NT2/D1 (cell line): ENCODE measurements at regions not wholly inside any gene's neighbourhood (a gene's known extent, or its start where the extent isn't known, plus 50 kb on each side); places are given as distances from the start of the nearest gene placed in this dataset.

ENCODE experiments used
- DNase-seq: peaks from one replicate; pipeline ENCODE4 v3.0.0-alpha.2; 2011; ENCODE audit warnings: low read depth, low spot score
- H3K27me3 ChIP-seq: 2 replicates; pipeline ENCODE4 v1.6.0; 2011; ENCODE audit warnings: mild to moderate bottlenecking; ENCODE audit not compliant: insufficient read length, insufficient read depth
- H3K36me3 ChIP-seq: 2 replicates; pipeline ENCODE4 v1.6.1; 2011; ENCODE audit warnings: mild to moderate bottlenecking, low read length, mixed read lengths; ENCODE audit not compliant: insufficient read depth, insufficient read length
- H3K4me1 ChIP-seq: 2 replicates; pipeline ENCODE4 v1.5.1; 2011; ENCODE audit not compliant: insufficient read depth, insufficient read length
- H3K4me3 ChIP-seq: 2 replicates; pipeline ENCODE4 v1.5.1; 2011; ENCODE audit warnings: low read depth; ENCODE audit not compliant: insufficient read length
- H3K9ac ChIP-seq: 2 replicates; pipeline ENCODE4 v1.6.0; 2011; ENCODE audit warnings: low read depth; ENCODE audit not compliant: insufficient read length
- H3K9me3 ChIP-seq: 2 replicates; pipeline ENCODE4 v1.5.1; 2011; ENCODE audit warnings: mild to moderate bottlenecking, low read length; ENCODE audit not compliant: insufficient read depth
- SUZ12 ChIP-seq: IDR thresholded peaks from 2 replicates; pipeline ENCODE4 v1.6.1; 2011; ENCODE audit not compliant: insufficient read length, insufficient read depth; ENCODE audit errors: extremely low read depth
- YY1 ChIP-seq: IDR thresholded peaks from 2 replicates; pipeline ENCODE4 v1.6.1; 2011; ENCODE audit not compliant: insufficient read length, insufficient read depth
- ZNF274 ChIP-seq: IDR thresholded peaks from 2 replicates; pipeline ENCODE4 v1.6.1; 2011; ENCODE audit warnings: mild to moderate bottlenecking, low read depth, low read length

GRCh38 chr16:64308721-64309120 lies 813.1 kb downstream of the CDH11 start:
- Histone ChIP-seq H3K27me3 (no peaks in the 10 kb centered on the region), H3K4me1 (no peaks in the 10 kb centered on the region), H3K9ac (no peak overlapping the region), H3K36me3 (no peaks in the 10 kb centered on the region), H3K4me3 (no peak overlapping the region), H3K9me3 (no peaks in the 10 kb centered on the region)
- no peak for DNase-seq
- TF ChIP-seq SUZ12: no peak

GRCh38 chr16:64307431-64307830 lies 814.4 kb downstream of the CDH11 start:
- no peaks in the 10 kb centered on the region for H3K27me3 ChIP-seq
- no peak overlapping the region for H3K9ac ChIP-seq
- no peaks in the 10 kb centered on the region for H3K9me3 ChIP-seq
- TF ChIP-seq SUZ12: no peak
- no peak for TF ChIP-seq ZNF274
- TF ChIP-seq YY1: no peak
- no peaks in the 10 kb centered on the region for H3K4me1 ChIP-seq
- DNase-seq: no peak
- no peak overlapping the region for H3K4me3 ChIP-seq
- H3K36me3 ChIP-seq: no peaks in the 10 kb centered on the region

- Histone ChIP-seq H3K4me1 (no peaks in the 10 kb centered on the region), H3K9ac (no peak overlapping the region), H3K4me3 (no peak overlapping the region), H3K9me3 (no peaks in the 10 kb centered on the region), H3K36me3 (no peaks in the 10 kb centered on the region), H3K27me3 (no peaks in the 10 kb centered on the region)
- TF ChIP-seq SUZ12: no peak
- DNase-seq: no peak
Measured at GRCh38 chr16:64305663-64306062, 816.2 kb downstream of the CDH11 start.

- Histone ChIP-seq H3K9me3 (no peaks in the 10 kb centered on the region), H3K36me3 (no peaks in the 10 kb centered on the region), H3K9ac (no peak overlapping the region), H3K4me1 (no peaks in the 10 kb centered on the region), H3K4me3 (no peak overlapping the region), H3K27me3 (no peaks in the 10 kb centered on the region)
- no peak for DNase-seq
- TF ChIP-seq YY1 (no peak), SUZ12 (no peak), ZNF274 (no peak)
Measured at GRCh38 chr16:64304951-64305350, 816.9 kb downstream of the CDH11 start.

- no peaks in the 10 kb centered on the region for H3K9me3 ChIP-seq
- DNase-seq: no peak
- no peak overlapping the region for H3K4me3 ChIP-seq
- no peaks in the 10 kb centered on the region for H3K36me3 ChIP-seq
- no peaks in the 10 kb centered on the region for H3K27me3 ChIP-seq
- H3K4me1 ChIP-seq: no peaks in the 10 kb centered on the region
- no peak overlapping the region for H3K9ac ChIP-seq
- no peak for TF ChIP-seq YY1
- TF ChIP-seq SUZ12: no peak
- TF ChIP-seq ZNF274: no peak
Measured at GRCh38 chr16:64304396-64304795, 817.5 kb downstream of the CDH11 start.

GRCh38 chr16:64297863-64298600 lies 823.8 kb downstream of the CDH11 start:
- TF ChIP-seq YY1: no peak
- no peak for TF ChIP-seq SUZ12
- no peak for TF ChIP-seq ZNF274
- no peaks in the 10 kb centered on the region for H3K9me3 ChIP-seq
- H3K4me3 ChIP-seq: no peak overlapping the region
- H3K27me3 ChIP-seq: no peaks in the 10 kb centered on the region
- no peak overlapping the region for H3K9ac ChIP-seq
- no peaks in the 10 kb centered on the region for H3K36me3 ChIP-seq
- DNase-seq: no peak
- H3K4me1 ChIP-seq: no peaks in the 10 kb centered on the region

- TF ChIP-seq ZNF274: no peak
- DNase-seq: no peak
- Histone ChIP-seq H3K4me3 (no peak overlapping the region), H3K4me1 (no peaks in the 10 kb centered on the region), H3K9ac (no peak overlapping the region), H3K36me3 (no peaks in the 10 kb centered on the region), H3K9me3 (no peaks in the 10 kb centered on the region), H3K27me3 (no peaks in the 10 kb centered on the region)
Measured at GRCh38 chr16:64295466-64295865, 826.4 kb downstream of the CDH11 start.

GRCh38 chr16:64292953-64293352 lies 828.9 kb downstream of the CDH11 start:
- TF ChIP-seq ZNF274 (no peak), YY1 (no peak), SUZ12 (no peak)
- DNase-seq: no peak
- Histone ChIP-seq H3K9ac (no peak overlapping the region), H3K36me3 (no peaks in the 10 kb centered on the region), H3K27me3 (no peaks in the 10 kb centered on the region), H3K4me3 (no peak overlapping the region), H3K4me1 (no peaks in the 10 kb centered on the region), H3K9me3 (no peaks in the 10 kb centered on the region)
